Small intestine (tissue), 7 donors: ENCODE measurements at regions not wholly inside any gene's neighbourhood (a gene's known extent, or its start where the extent isn't known, plus 50 kb on each side); places are given as distances from the start of the nearest gene placed in this dataset.

Experiments used
- DNase-seq, 2 donors: peaks; one replicate each; pipeline versions ENCODE4 v3.0.0 to v3.0.0-alpha.2; 2013
- FAIRE-seq: peaks from 2 replicates; lab custom pipeline; 2012; peaks lifted over from hg19 to GRCh38; lab: Jason Lieb, UNC
- H3K27ac ChIP-seq, 3 donors: one replicate each; pipeline ENCODE4 v1.5.1; 2013; ENCODE audit warnings: low read length in 2 of 3, mild to moderate bottlenecking in 2 of 3, control low read depth in 1 of 3, inconsistent platforms in 1 of 3, low read depth in 1 of 3, moderate library complexity in 1 of 3
- H3K27me3 ChIP-seq, 3 donors: one replicate each; pipeline ENCODE4 v1.6.1; 2013; ENCODE audit warnings: low read length in 3 of 3, inconsistent platforms in 1 of 3; ENCODE audit not compliant: control insufficient read depth in 3 of 3, insufficient read depth in 3 of 3
- H3K36me3 ChIP-seq, 3 donors: one replicate each; pipeline ENCODE4 v1.6.1; 2013; ENCODE audit warnings: low read length in 3 of 3, inconsistent platforms in 1 of 3, low read depth in 1 of 3, mild to moderate bottlenecking in 1 of 3, moderate library complexity in 1 of 3; ENCODE audit not compliant: control insufficient read depth in 3 of 3, insufficient read depth in 2 of 3
- H3K4me1 ChIP-seq, 3 donors: one replicate each; pipeline ENCODE4 v1.6.1; 2013; ENCODE audit warnings: low read length in 2 of 3, inconsistent platforms in 1 of 3, low read depth in 1 of 3, mild to moderate bottlenecking in 1 of 3, moderate library complexity in 1 of 3; ENCODE audit not compliant: control insufficient read depth in 3 of 3, insufficient read depth in 2 of 3
- H3K4me3 ChIP-seq, 3 donors: one replicate each; pipeline ENCODE4 v1.5.1; 2013; ENCODE audit warnings: low read length in 3 of 3, control low read depth in 1 of 3, inconsistent platforms in 1 of 3, low read depth in 1 of 3, mild to moderate bottlenecking in 1 of 3, moderate library complexity in 1 of 3
- H3K9me3 ChIP-seq, 2 donors: one replicate each; pipeline ENCODE4 v1.6.1; 2013; ENCODE audit warnings: low read depth in 1 of 2, low read length in 1 of 2; ENCODE audit not compliant: control insufficient read depth in 2 of 2, insufficient read depth in 1 of 2
- WGBS, 3 donors: extraction: QIAGEN DNeasy Blood & Tissue Kit; methylation state at CpG; one replicate each; pipeline ENCODE4 v1.1.7; 2013; 5-methylcytosine and 5-hydroxymethylcytosine counted together
- donor health status: healthy with polysubstance abuse.
- donor health status: control.
- donor health status: control.
- donor health status: Bipolar disorder and iron deficiency.
- donor health status: healthy.

DNA sequence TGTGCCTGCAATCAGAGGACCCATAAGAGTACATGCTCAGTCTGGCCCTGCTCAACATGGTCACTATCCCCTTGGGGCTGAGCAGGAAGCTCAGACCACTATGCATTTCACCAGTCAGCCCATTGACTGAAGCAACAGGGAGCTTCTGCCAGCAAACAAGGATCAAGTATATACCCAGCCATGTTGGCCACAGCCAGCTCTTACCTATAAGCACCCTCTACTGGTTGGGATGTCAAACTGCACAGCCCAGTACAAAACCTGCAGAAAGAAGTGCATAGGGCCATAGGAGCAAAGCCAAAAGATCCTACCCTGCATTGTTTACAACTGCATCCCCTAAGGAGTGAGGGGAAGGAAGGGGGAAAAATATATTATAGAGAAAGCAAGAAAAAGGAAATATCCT, 214.4 kb upstream of the CPEB2 start:
- peak in 1 of 2 donors; percentile 11 for DNase-seq
- no peak for FAIRE-seq
- Histone ChIP-seq H3K27me3 (no peaks in the 10 kb centered on the region), H3K27ac (no peak overlapping the region), H3K4me1 (no peaks in the 10 kb centered on the region), H3K9me3 (peaks cover 0 to 14% of the 10 kb centered on the region in 2 donors), H3K4me3 (no peak overlapping the region), H3K36me3 (no peaks in the 10 kb centered on the region)

DNA sequence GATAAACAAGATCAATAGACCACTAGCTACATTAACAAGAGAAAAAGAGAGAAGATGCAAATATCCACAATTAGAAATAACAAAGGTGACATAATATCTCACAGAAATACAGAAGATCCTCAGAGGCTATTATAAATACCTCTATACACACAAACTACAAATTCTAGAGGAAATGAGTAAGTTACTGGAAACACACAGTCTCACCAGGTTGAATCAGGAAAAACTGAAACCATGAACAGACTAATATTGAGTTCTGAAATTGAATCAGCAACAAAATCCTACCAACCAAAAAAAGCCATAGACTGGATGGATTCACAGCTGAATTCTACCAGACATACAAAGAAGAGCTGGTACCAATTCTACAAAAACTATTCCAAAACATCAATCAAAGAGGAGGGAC, 211.8 kb upstream of the CPEB2 start:
- Histone ChIP-seq H3K27me3 (no peaks in the 10 kb centered on the region), H3K4me1 (no peaks in the 10 kb centered on the region), H3K9me3 (peaks cover 0 to 14% of the 10 kb centered on the region in 2 donors), H3K27ac (no peak overlapping the region), H3K36me3 (no peaks in the 10 kb centered on the region), H3K4me3 (no peak overlapping the region)
- no peak for FAIRE-seq
- DNase-seq: no peak

DNA sequence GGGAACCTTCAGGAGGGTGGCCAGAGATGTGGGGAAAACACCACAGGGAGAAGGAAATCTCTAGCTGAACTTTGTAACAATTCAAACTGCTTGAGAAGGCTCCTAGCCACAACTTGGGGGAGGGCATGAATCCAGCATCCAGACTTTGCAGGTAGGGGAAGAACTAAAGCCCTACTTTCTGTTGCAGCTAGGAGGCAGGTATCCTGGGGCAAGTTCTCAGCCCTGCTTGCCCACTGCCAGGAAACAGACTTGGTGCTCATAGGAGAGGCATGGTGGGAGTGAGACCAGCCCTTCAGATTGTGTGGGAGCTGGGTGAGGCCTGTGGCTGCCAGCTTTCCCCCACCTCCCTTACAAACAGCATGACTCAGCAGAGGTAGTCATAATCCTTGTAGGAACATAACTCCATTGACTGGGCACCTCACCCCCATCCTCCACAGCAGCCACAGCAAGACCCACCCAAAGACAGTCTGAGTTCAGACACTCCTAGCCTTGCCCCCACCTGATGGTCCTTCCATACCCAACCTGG, 209.5 kb upstream of the CPEB2 start:
- H3K4me3 ChIP-seq: no peak overlapping the region
- FAIRE-seq: no peak

DNA sequence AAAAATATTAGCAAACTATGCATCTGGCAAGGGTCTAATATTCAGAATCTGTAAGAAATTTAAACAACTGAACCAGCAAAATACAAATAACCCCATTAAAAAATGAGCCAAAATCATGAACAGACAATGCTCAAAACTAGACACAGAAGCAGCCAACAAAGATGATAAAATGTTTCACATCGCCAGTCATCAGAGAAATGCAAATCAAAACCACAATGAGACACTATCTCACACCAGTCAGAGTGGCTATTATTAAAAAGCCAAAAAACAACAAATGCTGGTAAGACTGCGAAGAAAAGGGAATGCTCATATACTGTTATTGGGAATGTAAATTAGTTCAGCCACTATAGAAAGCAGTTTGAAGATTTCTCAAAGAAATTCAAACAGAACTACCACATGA, 201.3 kb upstream of the CPEB2 start:
- Histone ChIP-seq H3K27ac (no peak overlapping the region), H3K9me3 (peaks cover 0 to 10% of the 10 kb centered on the region in 2 donors), H3K4me3 (no peak overlapping the region), H3K27me3 (no peaks in the 10 kb centered on the region), H3K4me1 (no peaks in the 10 kb centered on the region), H3K36me3 (no peaks in the 10 kb centered on the region)
- DNase-seq: no peak
- 81 to 93% (median 82%) methylated on average over 2 of the region's 2 CpGs for WGBS, 3 donors
- no peak for FAIRE-seq

More for the DNA sequence above, 209.5 kb upstream of the CPEB2 start:
- no peaks in the 10 kb centered on the region for H3K4me1 ChIP-seq
- H3K9me3 ChIP-seq: peaks cover 0 to 3% of the 10 kb centered on the region in 2 donors
- DNase-seq: no peak
- no peaks in the 10 kb centered on the region for H3K27me3 ChIP-seq
- no peaks in the 10 kb centered on the region for H3K36me3 ChIP-seq
- H3K27ac ChIP-seq: no peak overlapping the region

DNA sequence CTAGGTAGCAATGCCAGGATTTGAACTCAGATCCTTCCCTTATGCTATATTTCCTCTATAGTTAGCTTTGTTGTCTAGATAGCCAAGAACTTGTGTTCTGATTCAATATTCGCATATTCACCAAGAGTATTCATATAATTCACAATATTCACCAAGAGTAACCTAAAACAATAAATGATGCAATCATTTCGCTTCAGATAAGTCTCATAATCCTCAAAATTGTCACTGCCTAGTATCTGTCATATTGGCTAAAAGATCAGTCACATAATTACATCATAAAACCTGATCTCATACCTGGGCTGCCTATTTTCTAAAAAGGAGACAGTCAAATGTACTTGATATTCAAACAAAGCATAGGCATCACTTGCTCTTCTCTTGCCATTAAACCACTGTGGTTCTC, 199.7 kb upstream of the CPEB2 start:
- Histone ChIP-seq H3K27me3 (no peaks in the 10 kb centered on the region), H3K4me3 (no peak overlapping the region), H3K9me3 (peaks cover 0 to 10% of the 10 kb centered on the region in 2 donors), H3K4me1 (no peaks in the 10 kb centered on the region), H3K27ac (no peak overlapping the region), H3K36me3 (no peaks in the 10 kb centered on the region)
- DNase-seq: no peak
- 67 to 76% (median 69%) methylated on average over 2 of the region's 2 CpGs for WGBS, 3 donors
- FAIRE-seq: no peak

DNA sequence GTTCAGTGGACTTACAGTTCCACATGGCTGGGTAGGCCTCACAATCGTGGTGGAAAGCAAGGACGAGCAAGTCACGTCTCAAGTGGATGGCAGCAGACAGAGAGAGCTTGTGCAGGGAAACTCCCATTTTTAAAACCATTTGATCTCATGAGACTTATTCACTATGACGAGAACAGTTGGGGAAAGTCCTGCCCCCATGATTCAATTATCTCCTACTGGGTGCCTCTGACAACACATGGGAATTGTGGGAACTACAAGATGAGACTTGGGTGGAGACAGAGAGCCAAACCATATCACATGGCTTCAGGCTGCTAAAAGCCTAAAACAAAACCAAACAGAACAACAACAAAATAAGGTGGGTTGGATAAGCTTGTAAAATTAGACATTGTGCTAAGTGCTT, 194.4 kb upstream of the CPEB2 start:
- DNase-seq: no peak
- Histone ChIP-seq H3K9me3 (no peaks in the 10 kb centered on the region), H3K27ac (no peak overlapping the region), H3K4me3 (no peak overlapping the region), H3K4me1 (no peaks in the 10 kb centered on the region), H3K27me3 (no peaks in the 10 kb centered on the region), H3K36me3 (no peaks in the 10 kb centered on the region)
- WGBS, 3 donors: 71 to 83% (median 82%) methylated on average over 4 of the region's 4 CpGs
- FAIRE-seq: no peak

DNA sequence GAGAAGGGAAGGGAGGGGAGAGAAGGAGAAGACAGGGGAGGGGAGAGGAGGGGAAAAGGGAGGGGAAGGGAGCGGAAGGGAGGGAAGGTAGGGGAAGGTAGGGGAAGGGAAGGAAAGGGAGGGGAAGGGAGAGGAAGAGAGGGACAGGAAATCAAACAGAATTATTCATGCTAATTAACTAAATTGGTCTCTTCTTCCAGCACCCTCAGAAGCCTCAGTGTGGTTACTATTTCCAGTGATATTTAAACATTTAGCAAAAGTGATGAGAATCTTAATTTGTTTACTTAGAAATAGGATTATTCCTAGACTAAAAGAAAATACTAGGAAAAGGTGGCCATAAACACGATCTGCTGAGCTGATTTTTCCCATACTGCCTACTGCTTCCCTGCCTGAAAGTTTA, 193.1 kb upstream of the CPEB2 start:
- FAIRE-seq (no peak), DNase-seq (no peak)
- Histone ChIP-seq H3K9me3 (no peaks in the 10 kb centered on the region), H3K4me1 (no peaks in the 10 kb centered on the region), H3K4me3 (no peak overlapping the region), H3K36me3 (no peaks in the 10 kb centered on the region), H3K27me3 (no peaks in the 10 kb centered on the region), H3K27ac (no peak overlapping the region)
- WGBS, 3 donors: 51 to 59% (median 52%) methylated on average over 2 of the region's 2 CpGs

DNA sequence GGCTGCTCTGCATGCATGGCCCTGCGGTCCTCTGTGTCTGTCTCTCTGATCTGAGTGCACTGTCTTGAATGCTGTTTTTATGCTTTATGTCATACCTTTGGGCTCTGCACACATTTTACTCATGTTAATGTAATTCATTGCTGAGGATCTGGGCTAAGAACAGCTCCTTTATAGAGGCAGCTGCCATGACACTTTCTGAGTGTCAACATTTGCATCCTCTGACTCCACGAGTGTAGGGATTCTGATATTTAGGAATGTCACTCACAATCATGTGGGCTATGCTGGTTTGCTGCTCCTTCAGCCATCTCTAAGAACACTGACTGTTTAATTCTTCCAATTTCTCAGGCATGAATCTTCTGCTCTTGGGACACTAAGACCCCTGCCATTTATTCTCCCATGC, 192.2 kb upstream of the CPEB2 start:
- no peak for DNase-seq
- H3K27me3 ChIP-seq: no peaks in the 10 kb centered on the region
- H3K27ac ChIP-seq: no peak overlapping the region
- WGBS, 3 donors: 59 to 80% (median 80%) methylated on average over 2 of the region's 2 CpGs
- no peaks in the 10 kb centered on the region for H3K4me1 ChIP-seq
- no peaks in the 10 kb centered on the region for H3K9me3 ChIP-seq
- H3K36me3 ChIP-seq: no peaks in the 10 kb centered on the region
- no peak for FAIRE-seq
- no peak overlapping the region for H3K4me3 ChIP-seq

DNA sequence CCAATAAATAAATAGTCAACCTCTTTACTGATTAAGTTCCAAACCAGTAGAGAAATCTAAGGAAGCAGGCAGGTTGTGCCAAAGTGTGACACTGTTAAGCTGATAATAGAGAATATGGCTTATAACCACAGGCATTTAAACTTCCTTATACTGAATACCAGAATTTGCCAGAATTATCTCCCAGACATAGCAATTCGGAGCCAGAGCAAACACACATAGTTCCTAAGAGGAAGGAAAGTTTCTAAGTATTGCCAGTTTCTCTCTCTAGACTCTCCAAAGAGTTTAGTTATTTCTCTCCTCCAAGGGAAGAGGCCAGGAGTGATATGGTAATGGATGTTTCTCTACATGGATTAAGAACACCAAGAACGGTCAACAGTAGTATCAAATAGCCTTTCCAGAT, 191.7 kb upstream of the CPEB2 start:
- Histone ChIP-seq H3K4me3 (no peak overlapping the region), H3K36me3 (no peaks in the 10 kb centered on the region), H3K27me3 (no peaks in the 10 kb centered on the region), H3K4me1 (no peaks in the 10 kb centered on the region), H3K27ac (no peak overlapping the region), H3K9me3 (no peaks in the 10 kb centered on the region)
- DNase-seq: no peak
- 46 to 66% (median 52%) methylated on average over 2 of the region's 2 CpGs for WGBS, 3 donors
- no peak for FAIRE-seq
